Activated CD4-positive, alpha-beta T cell treated with anti-CD3 and anti-CD28 coated beads, Interleukin-2, amount 10 ng/mL, durations not matched to agents 24 days and 14 days (primary cell): ENCODE measurements at regions not wholly inside any gene's neighbourhood (a gene's known extent, or its start where the extent isn't known, plus 50 kb on each side); places are given as distances from the start of the nearest gene placed in this dataset.
"Not testable (repeated sequence)": the region's sequence is repeated elsewhere in the genome, so short reads cannot be mapped to it uniquely, and the experiment has no call there.

Experiments used
- DNase-seq: peaks from one replicate; pipeline ENCODE4 v3.0.0; 2022
- H3K27ac Mint-ChIP-seq: one replicate; pipeline ENCODE4 v1.8.0; 2022; ENCODE audit warnings: mild to moderate bottlenecking, mixed read lengths
- H3K27me3 Mint-ChIP-seq: one replicate; pipeline ENCODE4 v1.8.0; 2022; ENCODE audit warnings: mixed read lengths
- H3K36me3 Mint-ChIP-seq: one replicate; pipeline ENCODE4 v1.8.0; 2022; ENCODE audit warnings: low read depth, mild to moderate bottlenecking, mixed read lengths
- H3K4me1 Mint-ChIP-seq: one replicate; pipeline ENCODE4 v1.8.0; 2021; ENCODE audit warnings: mixed read lengths
- H3K4me3 Mint-ChIP-seq: one replicate; pipeline ENCODE4 v1.8.0; 2022; ENCODE audit warnings: mild to moderate bottlenecking, moderate library complexity, mixed read lengths
- H3K9me3 Mint-ChIP-seq: one replicate; pipeline ENCODE4 v1.8.0; 2021; ENCODE audit warnings: mixed read lengths
- intact Hi-C: fragments of 100-400 bp; cut with micrococcal nuclease; formaldehyde crosslinking; loops from one replicate; pipeline ENCODE4 v1.15.1; 2023

DNA sequence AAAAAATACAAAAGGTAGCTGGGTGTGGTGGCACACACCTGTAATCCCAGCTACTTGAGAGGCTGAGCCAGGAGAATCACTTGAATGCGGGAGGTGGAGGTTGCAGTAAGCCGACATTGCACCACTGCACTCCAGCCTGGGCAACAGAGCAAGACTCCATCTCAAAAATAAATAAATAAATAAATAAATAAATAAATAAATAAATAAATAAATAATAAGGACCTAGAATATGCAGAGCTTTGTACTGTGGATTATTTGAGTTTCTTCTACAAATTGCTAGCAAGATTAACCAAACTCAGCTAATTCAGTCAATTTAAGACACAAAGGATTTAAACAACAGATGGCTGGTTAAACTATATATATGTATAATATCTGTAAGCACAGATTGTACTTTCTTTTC, 322.5 kb upstream of the ARPP21 start:
- H3K4me1 Mint-ChIP-seq, H3K27ac Mint-ChIP-seq, H3K27me3 Mint-ChIP-seq, H3K36me3 Mint-ChIP-seq, DNase-seq, intact Hi-C loops, H3K4me3 Mint-ChIP-seq, H3K9me3 Mint-ChIP-seq: not testable (repeated sequence)

DNA sequence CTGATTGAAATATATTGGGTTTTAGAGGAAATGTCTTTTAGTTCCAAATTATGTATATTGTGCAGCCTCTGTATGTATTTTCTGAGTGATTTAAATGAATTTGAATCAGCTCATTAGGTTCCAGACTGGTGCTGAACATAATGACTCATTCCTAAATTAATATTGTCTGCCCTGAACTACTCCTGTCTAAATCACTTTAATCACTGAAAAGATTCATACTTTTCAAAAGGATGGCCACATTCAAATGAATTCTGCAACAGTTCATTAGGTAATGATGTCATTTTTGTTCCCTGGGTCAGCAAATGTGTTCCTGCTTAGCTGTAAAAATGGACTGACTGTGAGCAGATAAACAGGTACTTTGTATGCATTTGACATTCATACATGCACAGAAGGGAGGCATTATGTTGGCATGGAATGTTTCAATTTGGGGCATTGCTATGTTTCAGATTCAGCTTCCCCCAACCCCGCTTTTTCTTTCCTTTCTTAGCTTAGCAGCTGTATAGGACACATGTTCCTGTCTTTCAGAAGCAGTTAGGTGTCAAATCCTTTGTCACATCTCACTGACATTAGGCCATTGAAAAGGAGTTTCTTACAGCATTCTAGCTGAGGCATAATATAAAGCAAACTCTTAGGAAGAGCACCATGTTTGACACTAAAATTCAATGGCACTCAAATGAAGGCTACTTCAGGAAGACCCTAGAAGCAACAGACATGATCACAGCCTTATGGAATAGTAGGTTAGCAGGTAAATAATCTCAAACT, 318.5 kb upstream of the ARPP21 start:
- Mint-ChIP-seq H3K9me3 (no peaks in the 10 kb centered on the region), H3K4me3 (no peak overlapping the region), H3K27me3 (no peaks in the 10 kb centered on the region), H3K36me3 (no peaks in the 10 kb centered on the region), H3K27ac (no peak overlapping the region), H3K4me1 (no peaks in the 10 kb centered on the region)
- no peak for DNase-seq
- intact Hi-C loops = no loop called here

DNA sequence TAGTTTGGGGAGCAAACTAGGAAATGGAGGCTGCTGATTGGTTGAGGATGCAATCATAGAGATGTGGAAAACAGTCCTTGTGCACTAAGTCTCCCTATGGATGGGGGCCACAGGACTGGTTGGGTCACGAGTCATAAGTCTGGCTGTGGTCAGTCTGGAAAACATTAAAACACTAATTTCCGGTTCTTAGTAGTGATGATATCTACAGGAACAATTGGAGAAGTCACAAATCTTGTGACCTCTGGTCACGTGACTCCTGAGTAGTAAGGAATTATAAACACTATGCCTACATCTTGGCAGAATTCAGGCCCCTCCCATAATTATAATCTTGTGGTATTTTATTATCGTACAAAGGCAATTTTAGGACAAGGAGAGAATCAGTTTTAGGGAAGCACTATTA, 317.3 kb upstream of the ARPP21 start:
- Mint-ChIP-seq H3K9me3 (no peaks in the 10 kb centered on the region), H3K27me3 (no peaks in the 10 kb centered on the region), H3K4me3 (no peak overlapping the region), H3K4me1 (no peaks in the 10 kb centered on the region), H3K27ac (no peak overlapping the region), H3K36me3 (no peaks in the 10 kb centered on the region)
- intact Hi-C loops = no loop called here
- no peak for DNase-seq

DNA sequence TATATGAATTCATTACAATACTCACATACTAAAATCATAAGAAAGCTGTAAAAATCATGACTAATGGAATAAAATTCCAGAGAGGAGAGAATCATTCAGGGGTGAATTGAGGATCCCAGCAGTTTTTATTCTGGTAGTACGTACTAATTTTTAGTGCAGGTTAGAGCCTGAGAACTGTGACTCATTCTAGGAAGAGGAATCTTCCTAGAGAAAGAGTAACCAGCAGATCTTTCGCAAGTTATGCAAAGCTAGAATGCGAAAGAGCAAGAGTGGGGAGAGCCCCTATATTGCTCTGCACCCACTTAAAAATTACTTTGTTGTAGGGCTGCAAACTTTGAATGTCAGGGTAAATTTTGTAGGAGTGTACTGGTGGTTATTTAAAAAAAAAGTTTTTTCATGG, 303.6 kb upstream of the ARPP21 start:
- no peak for DNase-seq
- no peak overlapping the region for H3K4me3 Mint-ChIP-seq
- no peaks in the 10 kb centered on the region for H3K4me1 Mint-ChIP-seq
- intact Hi-C loops = no loop called here
- no peaks in the 10 kb centered on the region for H3K36me3 Mint-ChIP-seq
- no peak overlapping the region for H3K27ac Mint-ChIP-seq
- no peaks in the 10 kb centered on the region for H3K27me3 Mint-ChIP-seq
- H3K9me3 Mint-ChIP-seq = peaks cover 3% of the 10 kb centered on the region

DNA sequence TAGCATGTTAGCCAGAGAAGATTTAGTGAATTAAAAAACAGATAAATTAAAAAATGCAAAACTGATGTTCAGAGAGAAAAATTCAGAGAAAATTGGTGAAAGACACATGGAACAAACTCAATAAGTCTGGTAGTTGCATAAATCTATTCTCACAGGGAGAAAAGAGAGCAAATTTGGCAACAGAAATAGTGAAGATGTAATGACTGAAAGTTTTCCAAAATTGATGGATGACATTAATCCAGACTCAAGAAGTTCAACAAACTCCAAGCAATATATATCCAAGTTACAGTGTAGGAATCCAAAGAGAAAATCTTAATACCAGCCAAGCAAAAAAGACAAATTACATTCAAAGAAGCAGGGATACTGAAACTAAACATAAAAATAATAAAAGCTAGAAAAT, 302.7 kb upstream of the ARPP21 start:
- H3K27me3 Mint-ChIP-seq = no peaks in the 10 kb centered on the region
- no peaks in the 10 kb centered on the region for H3K36me3 Mint-ChIP-seq
- H3K27ac Mint-ChIP-seq = no peak overlapping the region
- H3K9me3 Mint-ChIP-seq = peaks cover 3% of the 10 kb centered on the region
- no peak for DNase-seq
- intact Hi-C loops = no loop called here
- H3K4me1 Mint-ChIP-seq = no peaks in the 10 kb centered on the region
- no peak overlapping the region for H3K4me3 Mint-ChIP-seq

DNA sequence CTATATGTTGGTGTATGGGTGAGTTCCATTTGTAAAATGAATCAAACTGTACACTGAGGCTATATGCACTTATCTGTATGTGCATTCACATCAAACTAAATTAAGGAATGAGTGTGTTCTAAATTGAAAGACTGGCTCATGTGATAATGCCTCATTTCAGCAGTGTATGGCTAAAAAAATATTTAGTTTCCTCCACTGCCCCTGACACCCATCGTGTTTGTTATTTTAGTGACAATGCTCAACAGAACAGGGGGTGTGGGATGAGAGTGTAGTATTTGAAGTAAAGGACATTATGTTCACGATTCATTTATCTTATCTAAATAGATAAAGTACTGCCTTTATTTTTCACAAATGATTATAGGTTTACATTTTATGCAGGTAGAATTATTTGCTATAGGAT, 301.1 kb upstream of the ARPP21 start:
- no peak for DNase-seq
- Mint-ChIP-seq H3K4me3 (no peak overlapping the region), H3K4me1 (no peaks in the 10 kb centered on the region), H3K36me3 (no peaks in the 10 kb centered on the region), H3K27ac (no peak overlapping the region), H3K9me3 (no peaks in the 10 kb centered on the region), H3K27me3 (no peaks in the 10 kb centered on the region)
- intact Hi-C loops = no loop called here

DNA sequence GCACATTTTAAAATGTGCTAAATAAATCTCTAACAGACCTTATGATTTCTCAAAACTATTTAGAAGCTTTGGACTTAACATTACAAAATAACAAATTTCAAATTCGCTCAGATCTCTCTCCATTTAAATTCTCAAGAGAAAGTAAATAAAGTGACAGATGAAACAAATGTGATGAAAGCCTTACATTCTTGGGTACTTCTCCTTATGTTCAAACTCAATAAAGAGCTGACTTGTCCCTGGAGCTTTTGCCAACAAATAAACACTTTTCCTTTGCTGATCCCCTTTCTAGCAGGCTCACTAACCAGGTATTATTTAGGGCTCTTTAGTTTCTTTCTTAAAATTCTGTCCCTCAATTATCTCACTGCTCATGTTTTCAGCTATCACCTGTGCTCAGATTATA, 259.1 kb upstream of the ARPP21 start:
- Mint-ChIP-seq H3K27ac (no peak overlapping the region), H3K27me3 (no peaks in the 10 kb centered on the region), H3K36me3 (no peaks in the 10 kb centered on the region), H3K4me3 (no peak overlapping the region), H3K4me1 (no peaks in the 10 kb centered on the region), H3K9me3 (peaks cover 3% of the 10 kb centered on the region)
- intact Hi-C loops = no loop called here
- DNase-seq = no peak

DNA sequence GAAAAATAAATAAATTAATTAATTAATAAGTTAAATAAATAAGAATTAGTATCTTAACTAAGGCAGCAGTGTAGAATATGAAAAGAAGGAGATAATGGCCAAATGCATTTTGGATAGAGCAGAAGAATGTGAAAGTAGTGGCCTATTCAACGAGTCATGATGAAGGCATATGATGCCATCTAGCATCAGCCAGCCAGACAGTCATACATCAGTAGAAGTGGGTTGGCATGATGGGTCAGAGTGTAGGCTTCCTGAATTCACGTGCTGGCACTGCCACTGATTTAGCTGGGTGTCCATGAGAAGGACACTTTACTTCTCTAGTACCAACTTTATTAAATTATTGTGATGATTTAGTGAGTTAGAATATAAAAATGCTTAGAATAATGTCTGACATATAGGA, 256.1 kb upstream of the ARPP21 start:
- H3K4me1 Mint-ChIP-seq = no peaks in the 10 kb centered on the region
- peaks cover 3% of the 10 kb centered on the region for H3K9me3 Mint-ChIP-seq
- H3K27me3 Mint-ChIP-seq = no peaks in the 10 kb centered on the region
- H3K4me3 Mint-ChIP-seq = no peak overlapping the region
- intact Hi-C loops = no loop called here
- no peaks in the 10 kb centered on the region for H3K36me3 Mint-ChIP-seq
- no peak for DNase-seq
- no peak overlapping the region for H3K27ac Mint-ChIP-seq

DNA sequence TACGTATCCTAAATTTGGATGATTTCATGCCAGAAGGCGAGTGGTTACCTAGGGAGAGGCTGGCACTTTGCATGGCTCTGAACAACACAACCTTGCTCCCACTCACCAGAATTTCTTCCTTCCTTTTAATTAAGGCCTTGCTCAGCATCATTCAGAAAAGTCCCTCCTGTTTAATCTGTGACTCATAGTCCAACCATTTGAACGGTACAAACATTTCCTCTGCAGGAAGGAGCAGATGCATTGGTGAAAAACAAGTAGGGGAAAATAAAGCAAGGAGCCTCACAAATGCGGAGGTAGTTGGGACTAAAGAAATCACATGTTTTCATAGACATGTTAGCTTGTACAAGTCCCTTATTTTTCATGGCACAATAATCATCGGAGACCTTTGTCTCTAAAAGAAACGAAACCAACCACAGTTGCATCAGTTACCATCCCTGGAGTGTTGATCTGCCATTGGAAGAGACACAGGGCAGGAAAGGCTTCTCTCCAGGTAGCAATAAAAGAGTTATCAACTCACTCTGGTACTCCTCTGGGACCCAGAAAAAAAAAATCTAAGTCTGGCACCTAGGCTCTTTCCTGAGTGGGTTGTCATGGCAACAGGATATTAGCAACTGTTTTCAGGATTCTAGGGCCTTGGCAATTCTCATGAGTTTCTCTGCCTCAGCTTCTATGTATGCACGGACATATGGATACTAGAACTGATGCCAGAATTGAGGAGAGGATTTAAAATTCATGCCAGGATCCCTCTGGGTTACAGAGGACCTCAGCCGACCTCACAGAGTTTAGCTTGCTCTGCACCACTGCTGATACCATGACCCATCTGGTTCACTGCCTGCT, 255.4 kb upstream of the ARPP21 start:
- no peaks in the 10 kb centered on the region for H3K36me3 Mint-ChIP-seq
- H3K4me1 Mint-ChIP-seq = no peaks in the 10 kb centered on the region
- no peak overlapping the region for H3K4me3 Mint-ChIP-seq
- intact Hi-C loops = no loop called here
- DNase-seq = no peak
- H3K27me3 Mint-ChIP-seq = no peaks in the 10 kb centered on the region
- H3K27ac Mint-ChIP-seq = no peak overlapping the region
- peaks cover 3% of the 10 kb centered on the region for H3K9me3 Mint-ChIP-seq

DNA sequence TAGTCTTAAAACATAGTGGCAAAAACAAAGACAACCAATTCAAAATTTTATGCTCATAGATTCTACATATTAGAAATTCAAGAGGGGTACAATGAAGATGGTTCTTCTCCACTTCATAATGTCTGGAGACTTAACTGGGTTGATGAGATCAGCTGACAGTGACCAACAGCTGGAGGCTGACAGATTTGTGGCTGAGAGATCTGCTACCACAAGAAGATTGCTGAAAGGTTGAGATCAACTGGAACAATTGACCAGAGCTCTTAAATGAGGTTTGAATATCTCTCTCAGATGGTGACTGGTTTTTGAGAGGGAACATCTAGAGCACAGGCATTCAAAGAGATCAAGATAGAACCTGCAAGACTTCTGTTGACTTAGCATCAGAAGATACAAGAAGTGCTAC, 254.1 kb upstream of the ARPP21 start:
- Mint-ChIP-seq H3K36me3 (no peaks in the 10 kb centered on the region), H3K27ac (no peak overlapping the region), H3K9me3 (peaks cover 3% of the 10 kb centered on the region), H3K4me3 (no peak overlapping the region), H3K4me1 (no peaks in the 10 kb centered on the region), H3K27me3 (no peaks in the 10 kb centered on the region)
- no peak for DNase-seq
- intact Hi-C loops = no loop called here

DNA sequence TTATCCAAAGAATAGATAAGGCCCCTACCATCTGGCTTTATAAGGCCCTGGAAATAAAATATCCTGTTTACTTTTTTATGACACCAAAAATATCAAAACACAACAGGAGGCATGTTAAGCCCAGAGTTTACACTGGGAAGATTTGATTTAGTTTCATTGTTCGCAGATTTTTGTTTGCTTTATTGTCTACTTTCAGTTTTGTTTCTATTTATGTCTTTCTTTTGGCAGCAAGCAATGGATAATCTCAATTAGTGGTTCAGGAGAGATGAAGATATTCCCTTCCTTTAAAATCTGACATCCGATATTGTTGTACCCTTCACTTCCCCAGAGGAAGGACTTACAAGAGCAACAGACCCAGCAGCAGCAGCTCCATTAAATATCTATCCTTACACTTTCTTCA, 249.4 kb upstream of the ARPP21 start:
- no peaks in the 10 kb centered on the region for H3K36me3 Mint-ChIP-seq
- no peak for DNase-seq
- no peak overlapping the region for H3K27ac Mint-ChIP-seq
- no peaks in the 10 kb centered on the region for H3K4me1 Mint-ChIP-seq
- intact Hi-C loops = no loop called here
- H3K9me3 Mint-ChIP-seq = peaks cover 11% of the 10 kb centered on the region
- no peak overlapping the region for H3K4me3 Mint-ChIP-seq
- no peaks in the 10 kb centered on the region for H3K27me3 Mint-ChIP-seq

DNA sequence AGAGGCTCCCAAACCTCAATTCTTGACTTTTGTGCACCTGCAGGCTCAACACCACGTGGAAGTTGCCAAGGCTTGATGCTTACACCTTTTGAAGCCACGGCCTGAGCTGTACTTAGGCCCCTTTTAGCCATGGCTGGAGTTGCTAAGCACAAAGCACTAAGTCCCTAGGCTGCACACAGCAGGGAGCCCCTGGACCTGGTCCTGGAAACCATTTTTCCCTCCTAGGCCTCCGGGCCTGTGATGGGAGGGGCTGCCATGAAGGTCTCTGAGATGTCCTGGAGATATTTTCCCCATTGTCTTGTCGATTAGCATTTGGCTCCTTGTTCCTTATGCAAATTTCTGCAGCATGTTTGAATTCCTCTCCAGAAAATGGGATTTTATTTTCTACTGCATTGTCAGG, 247.1 kb upstream of the ARPP21 start:
- H3K4me1 Mint-ChIP-seq = no peaks in the 10 kb centered on the region
- DNase-seq = no peak
- no peak overlapping the region for H3K27ac Mint-ChIP-seq
- intact Hi-C loops = no loop called here
- H3K9me3 Mint-ChIP-seq = peaks cover 11% of the 10 kb centered on the region
- no peak overlapping the region for H3K4me3 Mint-ChIP-seq
- no peaks in the 10 kb centered on the region for H3K36me3 Mint-ChIP-seq
- no peaks in the 10 kb centered on the region for H3K27me3 Mint-ChIP-seq

DNA sequence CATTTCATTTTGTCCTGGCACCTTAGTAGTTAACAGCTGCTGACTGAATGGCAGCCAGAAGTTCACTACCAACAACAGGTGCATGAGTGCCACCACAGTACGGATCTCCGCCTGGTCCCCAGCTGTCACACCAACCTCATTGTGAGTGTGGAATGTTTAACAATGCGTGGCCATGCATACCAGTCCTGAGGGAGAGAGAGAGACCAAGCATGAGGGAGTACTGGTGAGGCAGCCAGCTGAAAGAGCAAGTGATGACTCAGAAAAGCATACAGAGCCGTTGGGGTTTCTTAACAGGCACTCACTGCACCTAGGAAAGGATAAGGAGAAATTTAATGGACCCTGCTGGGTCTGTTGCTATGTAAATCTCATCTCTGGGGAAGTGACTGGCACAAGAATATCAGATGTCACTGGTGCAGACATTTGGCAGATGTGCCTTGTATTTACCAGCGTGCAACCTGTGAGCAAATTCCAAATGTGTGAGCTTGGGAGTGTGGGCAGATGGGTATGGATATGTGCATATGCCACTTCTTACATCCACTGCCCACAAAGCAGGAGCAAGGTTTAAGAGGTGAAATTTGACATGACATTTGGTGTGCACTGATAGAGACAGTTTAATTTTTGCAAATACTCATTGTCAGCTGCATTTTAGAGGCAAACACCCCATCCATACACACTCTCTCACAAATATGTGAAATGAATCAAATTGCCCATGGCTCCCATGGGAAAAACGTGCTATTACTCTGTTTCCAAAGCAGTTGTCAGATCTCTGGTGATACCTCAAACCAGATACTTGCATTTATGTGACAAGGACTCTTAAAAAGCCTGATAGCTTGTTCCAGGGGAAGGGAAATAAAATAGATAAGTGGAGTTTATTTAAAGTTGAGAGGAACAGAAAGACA, 245.2 kb upstream of the ARPP21 start:
- H3K9me3 Mint-ChIP-seq = peaks cover 16% of the 10 kb centered on the region
- no peak overlapping the region for H3K4me3 Mint-ChIP-seq
- no peak overlapping the region for H3K27ac Mint-ChIP-seq
- intact Hi-C loops = no loop called here
- H3K27me3 Mint-ChIP-seq = no peaks in the 10 kb centered on the region
- DNase-seq = no peak
- H3K4me1 Mint-ChIP-seq = no peaks in the 10 kb centered on the region
- no peaks in the 10 kb centered on the region for H3K36me3 Mint-ChIP-seq

DNA sequence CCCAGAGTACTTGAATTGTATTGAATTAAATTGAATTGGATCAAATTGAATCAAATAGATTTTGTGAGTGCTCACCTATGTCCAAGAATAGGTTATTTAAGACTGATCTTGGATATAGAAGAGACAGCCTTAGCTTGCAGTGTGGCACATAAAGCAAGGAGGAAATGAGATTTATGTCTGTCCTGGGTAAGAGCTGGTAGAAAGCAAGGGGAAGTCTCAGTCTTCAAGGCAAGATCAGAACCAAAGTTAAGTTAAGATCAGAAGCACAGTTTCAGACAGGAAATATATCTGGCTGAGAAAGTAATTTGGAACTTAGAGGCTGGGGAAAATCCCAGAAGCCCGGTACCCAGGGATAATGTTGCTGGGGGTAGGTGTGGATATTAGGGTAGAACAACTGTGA, 244.4 kb upstream of the ARPP21 start:
- Mint-ChIP-seq H3K9me3 (peaks cover 16% of the 10 kb centered on the region), H3K27ac (no peak overlapping the region), H3K27me3 (no peaks in the 10 kb centered on the region), H3K4me1 (no peaks in the 10 kb centered on the region), H3K4me3 (no peak overlapping the region), H3K36me3 (no peaks in the 10 kb centered on the region)
- DNase-seq = no peak
- intact Hi-C loops = no loop called here
